Endothelial cell of hepatic sinusoid (primary cell): ENCODE measurements at regions not wholly inside any gene's neighbourhood (a gene's known extent, or its start where the extent isn't known, plus 50 kb on each side); places are given as distances from the start of the nearest gene placed in this dataset.

Experiments
- in situ Hi-C: cut with HindIII; loops from 2 replicates; pipeline ENCODE4 v1.10.0; 2017; ENCODE audit warnings: low sequenced_read_pairs

GRCh38 chr4:163621821-163622220 is 127.3 kb downstream of the TMA16 start:
- in situ Hi-C loops, result no loop called here

DNA sequence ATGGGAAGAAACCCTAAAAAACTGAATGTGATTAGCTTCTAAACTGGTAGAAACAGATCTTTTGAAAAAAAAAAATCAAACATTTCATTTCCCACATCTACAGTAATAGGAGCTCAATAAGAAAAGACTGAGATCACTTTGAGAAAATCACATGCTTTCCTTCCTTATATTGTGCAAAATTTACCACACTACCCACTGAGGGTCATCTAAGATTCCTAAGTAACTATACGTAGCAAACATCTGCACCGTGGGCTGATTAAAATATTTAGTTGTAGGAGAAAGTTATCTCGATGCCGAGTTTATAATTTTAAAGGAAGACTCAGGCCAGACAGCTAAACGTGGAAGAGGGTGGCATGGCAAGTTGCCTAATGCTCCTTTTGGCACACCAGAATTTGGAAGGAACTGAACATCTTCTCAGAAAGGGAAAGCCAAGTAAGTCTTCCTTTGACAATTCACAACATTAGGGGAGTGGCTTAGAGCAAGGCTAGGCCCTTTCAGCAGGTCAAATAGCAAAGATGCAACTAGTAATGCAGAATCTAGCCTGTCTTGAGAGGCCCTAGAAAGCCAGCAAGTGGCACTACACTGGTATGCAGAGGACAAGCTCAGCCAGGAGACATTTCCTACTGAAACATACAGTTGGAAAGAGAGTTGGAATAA is 128.0 kb downstream of the TMA16 start:
- in situ Hi-C loops, result no loop called here

GRCh38 chr4:163623787-163624186 is 129.3 kb downstream of the TMA16 start:
- in situ Hi-C loops, result no loop called here

- in situ Hi-C loops, result no loop called here
Measured at GRCh38 chr4:163624727-163625126, 130.2 kb downstream of the TMA16 start.

GRCh38 chr4:163631288-163631687 is 136.8 kb downstream of the TMA16 start:
- in situ Hi-C loops, result no loop called here

- in situ Hi-C loops, result no loop called here
Measured at GRCh38 chr4:163638909-163639308, 144.4 kb downstream of the TMA16 start.

DNA sequence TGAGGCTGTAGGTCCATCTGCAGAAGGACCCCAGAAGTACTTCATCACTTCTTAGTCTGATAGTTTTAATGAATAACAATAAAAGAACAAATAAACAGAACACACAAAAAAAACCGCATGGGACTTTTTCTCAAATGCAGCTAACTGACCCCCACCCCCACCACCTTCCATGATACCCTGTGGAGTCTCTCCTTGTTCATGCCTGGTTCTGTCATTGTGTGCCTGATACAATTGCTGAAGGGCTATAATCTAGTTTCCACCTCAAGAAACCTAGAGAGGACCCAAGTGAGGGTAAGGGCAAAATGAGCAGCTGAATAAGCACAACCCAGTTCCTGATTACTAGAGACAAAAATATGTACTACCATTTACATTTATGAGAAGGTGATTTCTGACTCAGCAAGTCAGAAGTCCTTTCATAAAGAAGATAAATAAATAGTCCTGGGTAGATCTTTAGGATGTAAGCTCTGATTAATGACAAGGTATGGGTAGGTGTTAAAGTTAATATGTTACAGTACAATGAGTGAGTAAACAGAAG is 155.1 kb downstream of the TMA16 start:
- in situ Hi-C loops, result no loop called here

- in situ Hi-C loops, result no loop called here
Measured at GRCh38 chr4:163651761-163652160, 157.3 kb downstream of the TMA16 start.

- in situ Hi-C loops, result no loop called here
Measured at GRCh38 chr4:163654621-163655020, 160.1 kb downstream of the TMA16 start.

DNA sequence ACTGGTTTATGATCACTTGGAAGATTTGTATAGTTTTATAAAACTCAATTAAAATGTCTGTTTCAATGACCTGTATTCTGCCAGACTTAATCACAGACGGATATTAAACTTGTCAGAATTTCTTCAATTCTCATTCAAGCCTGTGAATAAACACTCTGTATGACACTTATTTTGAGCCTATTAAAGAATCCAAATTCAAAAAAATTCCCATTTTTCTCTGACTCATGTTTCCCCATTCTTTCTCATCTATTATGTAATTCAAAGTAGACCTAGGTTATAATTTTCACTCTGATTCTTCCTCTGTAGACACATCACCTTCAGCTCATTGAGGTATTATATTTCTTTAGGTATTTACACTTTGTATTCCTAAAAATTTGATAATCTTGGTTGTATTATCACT is 166.1 kb downstream of the TMA16 start:
- in situ Hi-C loops, result no loop called here

DNA sequence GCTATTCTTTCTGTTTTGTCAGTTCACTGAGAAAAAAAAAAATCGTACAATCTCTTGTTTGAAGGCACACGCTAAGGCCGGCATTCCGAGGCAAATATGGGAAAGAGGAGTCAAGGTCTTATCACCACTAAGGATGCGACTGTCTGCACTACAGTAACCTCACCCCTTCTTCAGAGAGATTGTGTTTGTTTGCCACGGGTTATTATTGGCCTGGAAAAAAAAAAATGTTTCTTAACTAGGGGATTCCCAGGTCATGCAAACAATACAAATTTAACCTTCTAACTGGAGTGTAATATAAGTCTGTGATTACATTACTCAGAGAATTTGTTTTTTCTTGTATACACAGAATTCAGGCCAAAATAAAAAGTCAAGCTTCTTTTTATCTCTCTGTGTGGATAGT is 168.3 kb downstream of the TMA16 start:
- in situ Hi-C loops, result no loop called here

GRCh38 chr4:163663454-163664225 is 169.2 kb downstream of the TMA16 start:
- in situ Hi-C loops, result no loop called here

- in situ Hi-C loops, result no loop called here
Measured at GRCh38 chr4:163665101-163665500, 170.6 kb downstream of the TMA16 start.

DNA sequence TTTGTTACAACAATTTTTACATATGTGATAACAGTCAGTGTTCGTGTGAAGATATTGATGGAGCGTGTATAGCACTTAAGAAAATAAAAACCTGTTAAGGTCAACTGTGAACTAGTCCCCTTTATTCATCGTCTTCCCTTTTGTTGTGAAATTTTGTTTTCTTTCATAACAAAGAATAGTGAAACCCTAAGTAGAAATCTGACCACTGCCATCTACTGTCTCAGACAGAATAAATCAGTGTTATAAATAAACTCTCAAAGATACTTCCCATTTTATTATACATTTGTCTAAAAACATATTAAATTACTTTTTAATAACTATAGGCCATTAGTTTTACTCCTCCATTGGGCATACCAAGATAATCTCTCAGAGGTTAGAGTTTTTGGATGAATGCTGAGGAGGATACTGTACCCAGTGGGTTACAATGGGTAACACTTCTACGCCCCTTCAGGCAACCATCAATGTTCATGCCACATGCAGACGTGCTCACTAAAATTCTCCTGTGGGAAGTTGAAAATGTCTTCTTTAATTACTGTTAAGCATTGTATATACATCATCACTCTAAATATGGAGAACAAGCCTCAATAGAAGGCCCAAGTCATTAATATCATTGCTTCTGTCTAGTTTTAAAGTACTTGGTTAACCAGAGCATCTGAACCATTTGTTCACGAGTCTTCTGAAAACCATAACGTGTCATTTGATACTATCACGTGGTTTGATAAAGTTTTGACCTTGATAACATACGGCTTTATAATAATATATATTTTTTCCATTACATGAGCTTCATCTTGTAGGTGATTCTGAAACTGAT is 171.2 kb downstream of the TMA16 start:
- in situ Hi-C loops, result no loop called here

DNA sequence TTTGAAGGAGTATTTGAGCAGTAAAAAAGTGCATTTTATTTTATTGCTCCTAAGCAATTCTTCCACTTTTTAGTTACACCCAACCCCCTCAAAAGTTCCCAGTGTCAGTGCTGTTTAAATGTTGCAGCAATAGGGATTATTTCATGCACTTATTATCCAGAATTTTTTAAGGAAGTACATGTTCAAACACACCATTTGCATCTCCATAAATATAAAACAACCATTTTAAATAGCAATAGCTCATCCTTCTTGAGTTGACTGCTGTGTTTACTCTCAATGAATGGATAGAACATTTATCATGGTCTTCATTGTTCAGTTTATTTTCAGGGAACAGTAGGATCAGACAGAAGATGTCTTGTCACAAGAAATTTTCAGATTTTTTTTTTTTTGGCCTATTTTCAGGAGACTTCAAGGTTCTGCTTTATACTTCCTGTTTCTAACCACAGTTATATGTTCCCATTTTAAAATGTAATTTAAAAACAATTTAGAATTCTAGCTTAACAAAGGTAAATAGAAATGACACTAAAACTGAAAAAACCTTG is 171.9 kb downstream of the TMA16 start:
- in situ Hi-C loops, result no loop called here

- in situ Hi-C loops, result no loop called here
Measured at GRCh38 chr4:163672751-163673150, 178.3 kb downstream of the TMA16 start.

GRCh38 chr4:163673848-163674697 is 179.6 kb downstream of the TMA16 start:
- in situ Hi-C loops, result no loop called here

- in situ Hi-C loops, result no loop called here
Measured at GRCh38 chr4:163679189-163679588, 184.7 kb downstream of the TMA16 start.

DNA sequence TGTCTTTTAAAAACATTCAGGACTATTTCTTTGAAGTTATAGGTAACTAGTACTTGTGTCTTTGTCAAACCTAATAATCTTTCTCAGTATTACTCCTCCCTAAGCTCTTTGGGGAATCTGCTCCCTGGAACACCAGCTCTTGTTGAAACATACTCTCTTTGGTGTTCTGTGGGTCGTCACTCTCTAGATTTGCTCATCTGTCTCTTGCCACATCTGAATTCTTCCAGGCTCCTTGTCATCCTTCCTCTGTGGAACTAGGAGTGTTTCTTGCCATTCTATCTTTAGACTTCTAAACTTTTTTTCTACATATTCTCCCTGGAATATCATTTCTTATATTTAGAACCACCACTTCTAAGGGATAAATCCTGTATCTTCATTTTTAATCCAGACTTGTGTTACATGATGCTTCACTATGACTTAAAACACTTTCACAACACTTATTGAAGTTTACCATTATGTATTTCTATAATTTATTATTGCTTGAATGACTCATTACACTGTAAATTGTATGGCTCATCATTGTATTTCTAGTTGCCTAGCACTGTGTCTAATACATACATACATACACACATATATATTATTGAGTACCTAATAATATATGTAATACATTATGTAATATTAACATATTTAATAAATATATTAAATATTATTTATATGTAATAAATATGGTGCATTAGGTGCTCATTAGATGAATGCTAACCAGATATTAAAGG is 186.1 kb downstream of the TMA16 start:
- in situ Hi-C loops, result no loop called here
